Spleen (tissue), 11 donors: ENCODE measurements at regions not wholly inside any gene's neighbourhood (a gene's known extent, or its start where the extent isn't known, plus 50 kb on each side); places are given as distances from the start of the nearest gene placed in this dataset.

Source experiments
- DNase-seq: peaks from one replicate; pipeline ENCODE4 v3.0.0-alpha.2; 2020
- H3K27ac ChIP-seq, 8 donors: fragments of 200-600 bp; sonication (generic) in 7 of 8; 1 replicate in 4 of 8; 2 replicates in 4 of 8; pipeline versions ENCODE4 v1.5.0 to v1.8.0; 2016 to 2021; ENCODE audit warnings: inconsistent platforms in 4 of 8, mild to moderate bottlenecking in 4 of 8, moderate library complexity in 1 of 8
- H3K27me3 ChIP-seq, 7 donors: fragments of 200-600 bp; sonication (generic) in 6 of 7; replicated peaks in 1 of 7; 1 replicate in 4 of 7; 2 replicates in 3 of 7; pipeline versions ENCODE4 v1.5.0 to v1.8.0; 2016 to 2021; ENCODE audit warnings: inconsistent platforms in 3 of 7, mild to moderate bottlenecking in 1 of 7
- H3K36me3 ChIP-seq, 6 donors: fragments of 200-600 bp; sonication (generic) in 5 of 6; 1 replicate in 4 of 6; 2 replicates in 2 of 6; pipeline versions ENCODE4 v1.5.0 to v1.8.0; 2016 to 2021; ENCODE audit warnings: inconsistent platforms in 2 of 6
- H3K4me1 ChIP-seq, 6 donors: fragments of 200-600 bp; sonication (generic) in 5 of 6; 1 replicate in 3 of 6; 2 replicates in 3 of 6; pipeline versions ENCODE4 v1.5.0 to v1.8.0; 2016 to 2021; ENCODE audit warnings: inconsistent platforms in 3 of 6
- H3K4me3 ChIP-seq, 8 donors: fragments of 200-600 bp; sonication (generic) in 7 of 8; 1 replicate in 4 of 8; 2 replicates in 4 of 8; pipeline versions ENCODE4 v1.5.0 to v1.8.0; 2016 to 2021; ENCODE audit warnings: inconsistent platforms in 4 of 8, mild to moderate bottlenecking in 4 of 8, moderate library complexity in 2 of 8
- H3K9me3 ChIP-seq, 8 donors: fragments of 200-600 bp; sonication (generic) in 7 of 8; 1 replicate in 4 of 8; 2 replicates in 4 of 8; pipeline versions ENCODE4 v1.5.0 to v1.8.0; 2016 to 2021; ENCODE audit warnings: inconsistent platforms in 4 of 8
- POLR2A ChIP-seq, 3 donors: fragments of 450-650 bp; IDR thresholded peaks; one replicate each; pipeline ENCODE4 v1.5.1; 2017; ENCODE audit warnings: antibody characterized with exemption in 3 of 3, mild to moderate bottlenecking in 1 of 3
- POLR2AphosphoS5 ChIP-seq, 3 donors: sonication (generic); formaldehyde crosslinking; IDR thresholded peaks; one replicate each; pipeline ENCODE4 v1.5.1; 2017; ENCODE audit warnings: antibody characterized with exemption in 3 of 3
- WGBS, 5 donors: extraction: QIAGEN DNeasy Blood & Tissue Kit in 3 of 5; methylation state at CpG; one replicate each; pipeline versions ENCODE4 v1.1.5 to v1.1.7; 2013 to 2018; 5-methylcytosine and 5-hydroxymethylcytosine counted together
- intact Hi-C: fragments of 100-400 bp; cut with DNase I; formaldehyde crosslinking; loops from one replicate; pipeline ENCODE4 v1.15.0; 2023; ENCODE audit warnings: low total_unique reads
- TF ChIP-seq, protein P1 (sequence below), 11 experiments: fragments of 200-600 bp in 7 of 11; fragments of 450-650 bp in 4 of 11; sonication (generic) in 4 of 11; IDR thresholded peaks in 8 of 11; conservative IDR thresholded peaks in 3 of 11; 1 replicate in 7 of 11; 2 replicates in 4 of 11; pipeline versions ENCODE4 v1.4.0 to v1.8.0; 2016 to 2021; ENCODE audit warnings: antibody characterized with exemption in 11 of 11, inconsistent platforms in 4 of 11, mild to moderate bottlenecking in 1 of 11
- donor health status: healthy with polysubstance abuse.
- donor health status: DM: no; HTN: no; CAD: no; lungs with moderate emphysema.
- donor health status: DM: no; HTN: no; CAD: no.
- donor health status: Bipolar disorder and iron deficiency.
- donor health status: healthy.
- donor health status: DM: no; HTN: no; CAD: no.
- donor health status: DM: yes; HTN: yes; CAD: no.

DNA sequence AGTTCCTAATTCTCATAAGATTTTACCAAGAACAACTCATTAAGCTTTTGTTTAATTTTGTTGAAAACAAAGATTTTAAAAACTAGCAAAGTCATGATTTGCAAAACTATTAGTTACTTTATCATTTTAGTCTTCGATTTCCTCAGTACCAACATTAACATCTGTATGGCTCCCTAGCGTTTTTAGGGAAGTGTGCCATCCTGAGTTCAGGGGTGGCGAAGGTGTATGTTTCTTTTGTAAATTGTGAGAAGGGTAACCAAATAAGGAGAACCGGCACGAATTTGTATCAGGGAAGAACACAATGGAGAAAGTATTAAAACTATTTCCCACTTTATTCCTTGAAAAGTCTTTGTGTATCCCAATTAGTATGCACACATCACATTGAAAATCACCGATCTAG is 419.9 kb downstream of the DSC3 start:
- DNase-seq, result no peak
- H3K4me1 ChIP-seq, result no peaks in the 10 kb centered on the region
- no peak overlapping the region for H3K27ac ChIP-seq
- H3K4me3 ChIP-seq, result no peak overlapping the region
- intact Hi-C loops, result no loop called here
- no peak for TF ChIP-seq POLR2AphosphoS5 (IDR thresholded peaks at IDR 0.05)
- TF ChIP-seq, protein P1, sequence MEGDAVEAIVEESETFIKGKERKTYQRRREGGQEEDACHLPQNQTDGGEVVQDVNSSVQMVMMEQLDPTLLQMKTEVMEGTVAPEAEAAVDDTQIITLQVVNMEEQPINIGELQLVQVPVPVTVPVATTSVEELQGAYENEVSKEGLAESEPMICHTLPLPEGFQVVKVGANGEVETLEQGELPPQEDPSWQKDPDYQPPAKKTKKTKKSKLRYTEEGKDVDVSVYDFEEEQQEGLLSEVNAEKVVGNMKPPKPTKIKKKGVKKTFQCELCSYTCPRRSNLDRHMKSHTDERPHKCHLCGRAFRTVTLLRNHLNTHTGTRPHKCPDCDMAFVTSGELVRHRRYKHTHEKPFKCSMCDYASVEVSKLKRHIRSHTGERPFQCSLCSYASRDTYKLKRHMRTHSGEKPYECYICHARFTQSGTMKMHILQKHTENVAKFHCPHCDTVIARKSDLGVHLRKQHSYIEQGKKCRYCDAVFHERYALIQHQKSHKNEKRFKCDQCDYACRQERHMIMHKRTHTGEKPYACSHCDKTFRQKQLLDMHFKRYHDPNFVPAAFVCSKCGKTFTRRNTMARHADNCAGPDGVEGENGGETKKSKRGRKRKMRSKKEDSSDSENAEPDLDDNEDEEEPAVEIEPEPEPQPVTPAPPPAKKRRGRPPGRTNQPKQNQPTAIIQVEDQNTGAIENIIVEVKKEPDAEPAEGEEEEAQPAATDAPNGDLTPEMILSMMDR (IDR thresholded peaks at IDR 0.05 in 8 of 11, conservative IDR thresholded peaks at IDR 0.05 in 3 of 11), result no peak
- no peak for TF ChIP-seq POLR2A (IDR thresholded peaks at IDR 0.05)
- H3K27me3 ChIP-seq, result no peaks in the 10 kb centered on the region
- H3K9me3 ChIP-seq, result peaks cover 0 to 23% (median 2%) of the 10 kb centered on the region in 8 donors
- H3K36me3 ChIP-seq, result no peaks in the 10 kb centered on the region
- 51 to 63% (median 56%) methylated on average over 6 of the region's 6 CpGs for WGBS, 5 donors

DNA sequence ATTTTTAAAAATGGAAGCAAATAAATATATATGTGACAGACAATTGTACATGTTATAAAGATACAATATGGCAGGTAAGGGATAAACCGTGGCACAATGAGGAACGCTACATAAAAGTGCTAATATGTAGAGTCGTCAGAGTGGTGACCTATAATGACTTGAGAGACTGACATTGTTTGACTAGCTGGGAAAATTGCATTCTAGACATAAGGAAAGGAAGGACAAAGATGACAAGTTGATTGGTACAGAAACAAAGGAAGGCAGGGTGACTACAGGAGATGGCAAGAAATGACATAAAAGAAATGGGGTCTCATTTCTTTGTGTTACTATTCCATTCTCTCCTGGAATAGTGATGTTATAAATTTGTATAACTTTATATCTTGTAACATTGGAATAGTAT is 420.4 kb downstream of the DSC3 start:
- Histone ChIP-seq H3K36me3 (no peaks in the 10 kb centered on the region), H3K27me3 (no peaks in the 10 kb centered on the region), H3K4me1 (no peaks in the 10 kb centered on the region), H3K27ac (no peak overlapping the region), H3K9me3 (peaks cover 0 to 17% (median 2%) of the 10 kb centered on the region in 8 donors), H3K4me3 (no peak overlapping the region)
- intact Hi-C loops, result no loop called here
- TF ChIP-seq POLR2AphosphoS5 (IDR thresholded peaks at IDR 0.05), result no peak
- TF ChIP-seq, protein P1 (IDR thresholded peaks at IDR 0.05 in 8 of 11, conservative IDR thresholded peaks at IDR 0.05 in 3 of 11), result no peak
- no peak for TF ChIP-seq POLR2A (IDR thresholded peaks at IDR 0.05)
- DNase-seq, result no peak
- 84 to 94% (median 88%) methylated on average over 3 of the region's 3 CpGs for WGBS, 5 donors

GRCh38 chr18:30618567-30618966 is 424.0 kb downstream of the DSC3 start:
- intact Hi-C loops, result loop anchor here (10.0 kb wide), 1 partner anchor 56 kb away; no protein-coding TSS in a partner anchor

GRCh38 chr18:30616414-30616813 is 426.1 kb downstream of the DSC3 start:
- Histone ChIP-seq H3K36me3 (no peaks in the 10 kb centered on the region), H3K4me3 (no peak overlapping the region), H3K27me3 (no peaks in the 10 kb centered on the region), H3K27ac (no peak overlapping the region), H3K9me3 (no peaks in the 10 kb centered on the region), H3K4me1 (no peaks in the 10 kb centered on the region)
- TF ChIP-seq POLR2AphosphoS5 (IDR thresholded peaks at IDR 0.05), result no peak
- WGBS, 5 donors, result 79 to 92% (median 82%) methylated on average over 6 of the region's 6 CpGs
- intact Hi-C loops, result loop anchor here (10.0 kb wide), 1 partner anchor 58 kb away; no protein-coding TSS in a partner anchor
- DNase-seq, result no peak

More at GRCh38 chr18:30618567-30618966, 424.0 kb downstream of the DSC3 start:
- no peaks in the 10 kb centered on the region for H3K27me3 ChIP-seq
- no peak for DNase-seq
- TF ChIP-seq, protein P1 (IDR thresholded peaks at IDR 0.05 in 8 of 11, conservative IDR thresholded peaks at IDR 0.05 in 3 of 11), result no peak
- TF ChIP-seq POLR2AphosphoS5 (IDR thresholded peaks at IDR 0.05), result no peak
- no peak for TF ChIP-seq POLR2A (IDR thresholded peaks at IDR 0.05)
- no peaks in the 10 kb centered on the region for H3K9me3 ChIP-seq
- H3K4me3 ChIP-seq, result no peak overlapping the region
- no peaks in the 10 kb centered on the region for H3K36me3 ChIP-seq
- H3K27ac ChIP-seq, result no peak overlapping the region
- H3K4me1 ChIP-seq, result no peaks in the 10 kb centered on the region
- WGBS, 5 donors, result 74 to 81% (median 79%) methylated on average over 3 of the region's 3 CpGs

DNA sequence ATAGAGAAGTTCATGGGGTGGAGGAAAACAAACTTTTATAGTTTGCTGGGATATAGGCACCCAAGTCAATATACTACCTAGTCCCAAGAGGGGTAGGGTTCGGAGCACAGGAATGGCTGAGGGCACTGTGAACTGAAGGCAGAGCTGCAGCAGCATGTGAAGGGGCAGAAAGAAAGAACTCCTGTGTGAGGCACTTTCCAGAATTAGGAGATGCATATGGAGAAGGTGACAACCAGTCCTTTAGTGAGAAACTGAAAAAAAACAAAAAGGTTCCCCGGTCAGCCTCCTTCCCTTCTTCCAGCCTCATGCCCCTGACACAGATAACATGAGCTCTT is 429.1 kb downstream of the DSC3 start:
- Histone ChIP-seq H3K4me1 (no peaks in the 10 kb centered on the region), H3K9me3 (no peaks in the 10 kb centered on the region), H3K27ac (no peak overlapping the region), H3K4me3 (no peak overlapping the region), H3K27me3 (no peaks in the 10 kb centered on the region), H3K36me3 (no peaks in the 10 kb centered on the region)
- intact Hi-C loops, result loop anchor here (10.0 kb wide), 1 partner anchor 61 kb away; no protein-coding TSS in a partner anchor
- no peak for DNase-seq
- TF ChIP-seq, protein P1 (IDR thresholded peaks at IDR 0.05 in 8 of 11, conservative IDR thresholded peaks at IDR 0.05 in 3 of 11), result no peak
- TF ChIP-seq POLR2A (IDR thresholded peaks at IDR 0.05), result no peak
- no peak for TF ChIP-seq POLR2AphosphoS5 (IDR thresholded peaks at IDR 0.05)
- WGBS, 5 donors, result 68 to 79% (median 77%) methylated on average over 2 of the region's 2 CpGs
